ENCODE measurements at regions not wholly inside any gene's neighbourhood (a gene's known extent, or its start where the extent isn't known, plus 50 kb on each side); places are given as distances from the start of the nearest gene placed in this dataset.

DNA sequence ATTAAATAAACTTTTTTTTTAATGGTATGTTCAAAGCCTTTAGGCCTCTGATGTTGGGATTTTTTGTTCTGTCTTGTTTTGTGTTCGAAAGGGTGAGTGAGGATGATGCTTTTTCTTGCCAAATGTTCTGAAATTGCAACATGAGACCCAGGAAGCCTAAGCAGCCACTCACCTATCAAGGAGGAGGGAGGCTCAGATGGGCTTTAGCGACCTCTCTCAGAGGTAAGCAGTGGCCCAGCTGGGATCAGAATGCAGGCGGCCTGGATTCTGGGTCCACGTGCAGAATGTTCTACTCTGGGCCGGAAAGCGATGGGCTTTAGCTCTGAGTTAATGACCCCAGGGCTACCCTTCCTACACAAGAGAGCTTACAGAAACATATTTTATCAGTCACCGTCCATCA lies 386.6 kb downstream of the SOX9 start:
- H3K36me3 Mint-ChIP-seq, result no peaks in the 10 kb centered on the region
- DNase-seq, result no peak
- no peak overlapping the region for H3K27ac Mint-ChIP-seq
- no peaks in the 10 kb centered on the region for H3K4me1 Mint-ChIP-seq
- no peak overlapping the region for H3K4me3 Mint-ChIP-seq
- no peaks in the 10 kb centered on the region for H3K9me3 Mint-ChIP-seq
- peaks cover 11% of the 10 kb centered on the region for H3K27me3 Mint-ChIP-seq

DNA sequence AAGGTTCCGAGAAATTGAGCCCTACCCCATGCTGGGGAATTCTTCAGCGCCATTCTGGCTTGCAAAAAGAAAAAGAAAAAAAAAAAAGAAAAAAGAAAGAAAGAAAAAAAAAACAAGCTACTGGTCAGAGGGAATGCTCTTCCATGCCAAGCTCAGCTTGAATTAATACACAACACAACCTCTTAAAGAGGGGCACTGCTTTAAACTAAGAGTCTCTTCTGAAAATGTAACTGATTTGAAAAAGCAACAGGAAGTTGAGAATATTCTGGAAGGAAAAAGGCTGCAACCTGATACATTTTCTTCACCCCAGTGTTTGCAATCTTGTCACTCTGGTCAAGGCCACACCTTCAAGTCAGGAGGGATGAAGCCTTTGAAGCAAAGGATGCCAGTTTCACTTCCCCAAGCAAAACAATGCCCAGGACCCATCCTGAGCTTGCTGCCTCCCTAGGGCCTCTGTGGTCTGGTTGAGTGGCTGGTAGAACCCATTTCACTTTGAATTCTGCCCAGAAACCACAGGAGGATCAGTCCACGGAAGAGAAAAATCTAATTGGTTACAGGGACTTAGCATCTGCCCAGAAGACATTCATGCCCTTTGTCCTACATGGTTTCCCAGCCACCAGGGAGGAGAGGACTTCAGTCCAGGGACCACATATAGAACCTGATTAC lies 389.7 kb downstream of the SOX9 start:
- Mint-ChIP-seq H3K27me3 (peaks cover 10% of the 10 kb centered on the region), H3K4me3 (no peak overlapping the region), H3K9me3 (no peaks in the 10 kb centered on the region), H3K36me3 (no peaks in the 10 kb centered on the region), H3K4me1 (no peaks in the 10 kb centered on the region), H3K27ac (no peak overlapping the region)
- DNase-seq, result no peak

DNA sequence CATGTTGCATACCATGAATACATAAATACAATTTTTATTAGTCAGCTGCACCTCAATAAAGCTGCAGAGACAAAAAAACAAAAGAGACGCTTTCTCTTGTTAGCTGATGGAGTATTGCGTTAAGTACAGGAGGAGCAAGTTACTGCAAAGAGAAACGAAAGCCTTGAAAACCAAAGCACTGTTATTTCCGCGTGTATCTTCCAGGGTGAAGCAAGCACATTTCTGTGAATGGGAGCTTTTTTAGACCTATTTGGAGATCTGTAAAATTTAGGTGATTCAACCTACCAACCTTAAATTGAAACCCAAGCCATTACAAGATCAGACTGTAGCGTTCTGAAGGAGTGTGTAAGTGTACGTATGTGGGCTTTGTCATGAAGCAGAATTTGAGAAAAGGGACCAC lies 390.4 kb downstream of the SOX9 start:
- Mint-ChIP-seq H3K4me3 (no peak overlapping the region), H3K4me1 (no peaks in the 10 kb centered on the region), H3K9me3 (no peaks in the 10 kb centered on the region), H3K27me3 (peaks cover 9% of the 10 kb centered on the region), H3K36me3 (no peaks in the 10 kb centered on the region), H3K27ac (no peak overlapping the region)
- DNase-seq, result no peak

DNA sequence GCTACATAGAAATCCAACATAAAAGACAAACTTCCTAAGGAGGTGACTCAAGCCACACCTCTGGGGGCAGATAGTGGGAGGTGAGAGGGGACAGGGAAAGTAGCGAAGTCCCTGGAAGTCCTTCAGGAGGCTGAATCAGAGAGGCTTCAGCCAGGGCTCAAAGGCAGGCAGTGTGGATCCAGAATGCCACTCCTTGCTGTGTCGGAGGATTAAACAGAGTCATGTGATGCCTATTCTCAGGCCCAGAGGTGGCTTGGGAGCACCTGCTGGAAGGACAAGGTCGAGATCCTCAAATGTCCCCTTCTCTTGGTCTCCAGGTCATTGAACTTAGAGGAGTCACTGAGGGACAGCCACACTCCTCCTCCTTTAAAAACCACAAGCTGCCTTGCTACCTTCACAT lies 391.1 kb downstream of the SOX9 start:
- DNase-seq, result no peak
- Mint-ChIP-seq H3K9me3 (no peaks in the 10 kb centered on the region), H3K4me1 (no peaks in the 10 kb centered on the region), H3K4me3 (no peak overlapping the region), H3K27me3 (peaks cover 12% of the 10 kb centered on the region), H3K36me3 (no peaks in the 10 kb centered on the region), H3K27ac (no peak overlapping the region)

DNA sequence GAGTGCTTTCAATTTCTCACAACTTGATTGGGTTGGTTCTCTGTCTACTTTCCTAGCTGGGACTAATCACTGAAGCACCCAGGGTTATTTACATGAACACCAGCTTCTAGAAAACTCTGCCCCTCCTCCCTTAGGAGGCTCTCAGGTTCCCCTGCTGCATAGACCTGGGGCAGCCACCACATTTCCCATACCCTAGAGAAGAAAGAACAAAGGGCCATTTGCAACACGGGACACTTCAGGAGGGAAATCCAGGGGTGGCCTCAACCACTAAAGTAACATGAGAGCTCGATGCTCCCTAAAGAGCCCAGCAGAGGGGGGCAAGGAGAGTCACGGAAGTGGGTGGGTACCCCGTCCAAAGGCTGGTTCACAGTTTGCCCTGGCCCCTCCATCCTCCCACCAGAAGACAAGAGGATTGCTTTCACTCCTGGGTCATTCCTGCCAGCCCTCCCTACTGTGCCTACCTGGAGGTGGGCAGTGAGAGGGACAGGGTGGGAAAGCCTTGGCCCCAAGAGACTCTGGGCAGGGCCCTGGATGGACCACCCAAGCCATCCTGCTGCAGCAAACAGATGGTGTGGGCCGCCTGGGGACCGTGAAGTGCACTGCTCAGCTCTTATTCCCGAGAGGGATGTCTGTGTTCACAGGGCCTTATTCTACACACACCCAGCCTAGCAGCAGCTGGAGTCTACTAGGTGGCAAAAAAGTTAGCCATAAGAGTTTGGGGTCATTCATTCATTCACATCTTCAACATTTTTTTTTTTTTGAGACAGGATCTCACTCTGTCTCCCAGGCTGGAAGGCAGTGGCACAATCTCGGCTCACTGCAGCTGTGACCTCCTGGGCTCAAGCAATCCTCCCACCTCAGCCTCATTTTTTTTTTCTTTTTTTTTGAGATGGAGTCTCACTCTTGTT lies 392.1 kb downstream of the SOX9 start:
- no peaks in the 10 kb centered on the region for H3K4me1 Mint-ChIP-seq

DNA sequence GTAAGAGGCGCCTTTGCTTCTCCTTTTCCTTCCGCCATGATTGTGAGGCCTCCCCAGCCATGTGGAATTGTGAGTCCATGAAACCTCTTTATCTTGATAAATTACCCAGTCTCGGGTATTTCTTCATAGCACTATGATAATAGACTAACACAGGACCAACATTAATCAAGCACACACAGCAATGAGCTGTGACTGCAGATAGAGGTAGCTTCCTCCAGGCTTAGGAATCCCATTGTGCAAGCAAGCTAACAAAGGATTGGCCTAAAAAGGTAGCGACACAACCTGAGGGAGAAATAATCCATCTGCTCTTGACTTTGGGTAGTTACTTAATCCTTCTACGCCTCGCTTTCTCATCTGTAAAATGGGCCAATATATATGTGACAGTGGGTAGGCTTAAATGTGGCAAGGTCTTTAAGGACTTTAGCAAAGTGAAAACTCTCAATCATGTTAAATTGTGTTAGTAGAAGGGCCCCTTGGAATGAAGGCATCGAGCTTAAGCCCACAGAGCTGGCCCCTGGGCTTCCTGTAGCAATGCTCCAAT lies 393.6 kb downstream of the SOX9 start:
- no peaks in the 10 kb centered on the region for H3K4me1 Mint-ChIP-seq
- no peaks in the 10 kb centered on the region for H3K36me3 Mint-ChIP-seq
- no peak overlapping the region for H3K27ac Mint-ChIP-seq
- no peak for DNase-seq
- H3K27me3 Mint-ChIP-seq, result peaks cover 26% of the 10 kb centered on the region
- H3K4me3 Mint-ChIP-seq, result no peak overlapping the region
- no peaks in the 10 kb centered on the region for H3K9me3 Mint-ChIP-seq

More for the DNA sequence above, 392.1 kb downstream of the SOX9 start:
- peaks cover 19% of the 10 kb centered on the region for H3K27me3 Mint-ChIP-seq
- no peak overlapping the region for H3K27ac Mint-ChIP-seq
- H3K36me3 Mint-ChIP-seq, result no peaks in the 10 kb centered on the region
- H3K9me3 Mint-ChIP-seq, result no peaks in the 10 kb centered on the region
- no peak overlapping the region for H3K4me3 Mint-ChIP-seq
- no peak for DNase-seq

DNA sequence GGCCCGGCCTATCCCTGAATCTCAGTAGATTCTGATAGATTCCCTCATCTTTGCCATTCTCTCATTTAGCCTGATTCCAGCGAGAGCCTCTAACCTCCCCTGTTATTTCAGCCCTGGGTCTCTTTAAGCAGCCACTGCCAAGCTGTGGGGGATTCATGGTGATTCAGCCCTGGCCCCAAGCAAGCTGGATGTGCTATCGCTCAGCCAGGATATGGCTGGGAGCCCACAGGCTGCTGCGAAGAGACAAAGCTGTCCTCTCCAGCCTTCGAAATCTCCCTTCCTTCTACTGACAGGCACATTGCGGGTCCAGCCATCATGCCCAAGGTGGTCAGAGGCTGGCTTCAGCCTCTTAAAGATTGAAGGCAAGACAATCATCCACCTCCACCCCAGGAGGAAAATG lies 394.1 kb downstream of the SOX9 start:
- Mint-ChIP-seq H3K4me1 (no peaks in the 10 kb centered on the region), H3K9me3 (no peaks in the 10 kb centered on the region), H3K36me3 (no peaks in the 10 kb centered on the region), H3K27ac (no peak overlapping the region), H3K4me3 (no peak overlapping the region), H3K27me3 (peaks cover 28% of the 10 kb centered on the region)
- no peak for DNase-seq

DNA sequence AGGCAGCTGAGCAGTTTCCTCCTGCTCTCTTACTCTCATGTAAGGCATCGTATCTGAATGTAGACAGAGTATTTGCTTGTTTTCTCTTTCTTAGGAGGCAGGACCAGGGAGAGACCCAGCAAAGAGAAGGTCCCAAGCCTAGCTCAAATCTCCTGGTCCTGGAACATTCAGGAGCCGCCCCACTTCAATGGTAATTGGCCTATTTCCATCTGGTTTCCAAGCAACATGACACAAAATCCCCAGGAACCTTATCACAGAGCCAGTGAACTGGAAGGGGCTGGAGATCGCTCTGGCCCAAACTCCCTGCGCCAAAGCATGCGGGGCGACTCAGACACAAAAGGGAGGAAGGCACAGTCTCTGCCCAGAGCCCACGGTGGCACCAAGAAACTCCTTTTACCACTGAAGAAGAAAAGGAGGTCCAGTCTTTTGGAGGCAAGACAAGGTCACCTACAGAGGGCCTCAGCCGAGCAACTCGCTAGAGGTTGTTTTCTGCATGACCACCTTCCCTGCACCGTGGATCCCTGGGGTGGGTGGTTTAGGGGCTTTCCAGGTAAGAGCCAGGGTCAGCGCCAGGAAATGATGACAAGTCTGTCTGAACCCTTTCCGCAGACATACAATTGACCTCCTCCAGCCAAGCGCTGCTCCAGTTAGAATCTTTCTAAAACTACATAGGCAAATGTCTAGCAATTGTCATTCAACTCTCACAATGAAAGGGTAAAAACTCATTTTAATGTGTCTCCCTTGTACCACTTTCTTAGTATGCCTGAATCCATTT lies 394.7 kb downstream of the SOX9 start:
- H3K36me3 Mint-ChIP-seq, result no peaks in the 10 kb centered on the region
- no peaks in the 10 kb centered on the region for H3K4me1 Mint-ChIP-seq
- H3K27me3 Mint-ChIP-seq, result peaks cover 28% of the 10 kb centered on the region
- H3K9me3 Mint-ChIP-seq, result no peaks in the 10 kb centered on the region
- H3K27ac Mint-ChIP-seq, result no peak overlapping the region
- no peak overlapping the region for H3K4me3 Mint-ChIP-seq
- no peak for DNase-seq

DNA sequence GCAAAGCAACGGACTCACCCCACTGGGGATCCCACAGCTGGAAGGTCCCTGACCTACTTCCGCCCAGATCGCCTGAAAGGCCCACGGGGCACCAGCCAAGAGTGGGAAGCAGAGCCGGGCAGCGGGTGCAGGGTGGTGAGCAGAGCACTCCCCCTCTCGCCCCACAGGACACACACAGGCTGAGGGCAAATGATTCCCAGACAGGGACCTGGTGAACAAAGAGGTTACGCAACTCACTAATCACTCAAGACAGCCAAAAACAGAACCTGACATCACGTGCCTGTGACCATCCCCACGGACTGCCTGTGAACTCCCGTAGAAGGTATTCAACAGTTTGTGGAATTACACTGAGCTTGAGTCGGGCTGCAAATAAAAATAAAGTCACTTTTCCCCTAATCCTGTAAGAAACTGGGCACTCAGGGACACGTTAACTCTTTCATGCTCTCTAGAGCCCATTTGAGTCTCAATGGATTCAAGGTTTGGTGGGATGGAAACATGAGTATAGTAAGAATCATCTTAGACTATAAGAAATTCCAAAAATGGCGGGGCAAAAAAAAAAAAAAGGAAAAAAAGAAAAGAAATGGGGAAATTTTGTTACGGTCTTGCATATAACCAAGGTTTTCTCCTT lies 396.1 kb downstream of the SOX9 start:
- no peak overlapping the region for H3K27ac Mint-ChIP-seq
- H3K9me3 Mint-ChIP-seq, result no peaks in the 10 kb centered on the region
- no peak overlapping the region for H3K4me3 Mint-ChIP-seq
- no peak for DNase-seq
- H3K27me3 Mint-ChIP-seq, result peaks cover 28% of the 10 kb centered on the region
- H3K36me3 Mint-ChIP-seq, result no peaks in the 10 kb centered on the region
- no peaks in the 10 kb centered on the region for H3K4me1 Mint-ChIP-seq

DNA sequence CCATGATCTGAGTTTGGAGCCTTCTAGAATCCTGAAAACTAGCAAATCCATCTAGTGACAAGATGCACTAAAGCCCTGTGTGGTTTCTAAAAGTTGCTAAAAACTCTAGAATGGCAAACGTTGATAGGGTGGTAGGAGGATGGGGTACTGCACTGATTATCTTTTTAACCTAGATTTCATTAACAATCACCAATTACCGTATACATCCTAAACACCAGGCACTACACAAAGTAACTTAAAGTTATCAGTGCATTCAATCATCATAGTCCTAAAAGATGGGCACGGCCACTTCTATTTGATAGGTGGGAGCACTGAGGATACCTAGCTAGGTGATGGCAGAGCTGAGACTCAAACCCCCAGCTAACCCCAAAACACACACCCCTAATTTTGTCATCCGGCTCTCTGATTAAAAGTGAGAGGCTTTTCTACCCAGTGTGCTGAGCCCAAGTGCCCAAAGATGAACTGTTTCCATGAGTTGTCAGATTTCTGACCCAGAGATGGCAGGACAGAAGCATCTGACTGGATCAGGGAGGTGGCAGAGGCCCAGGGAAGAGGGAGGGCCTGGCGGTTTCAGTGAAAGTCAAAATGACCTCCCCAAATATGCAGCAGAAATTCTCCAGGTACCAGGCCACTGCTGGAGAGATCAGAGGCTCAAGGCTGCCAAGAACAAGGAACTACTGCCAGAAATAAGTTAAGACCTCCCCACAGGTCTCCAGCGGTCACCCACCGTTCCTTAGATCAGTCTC lies 396.8 kb downstream of the SOX9 start:
- no peak for DNase-seq
- H3K4me1 Mint-ChIP-seq, result no peaks in the 10 kb centered on the region
- H3K27ac Mint-ChIP-seq, result no peak overlapping the region
- H3K9me3 Mint-ChIP-seq, result no peaks in the 10 kb centered on the region
- peaks cover 32% of the 10 kb centered on the region for H3K27me3 Mint-ChIP-seq
- no peak overlapping the region for H3K4me3 Mint-ChIP-seq
- no peaks in the 10 kb centered on the region for H3K36me3 Mint-ChIP-seq

DNA sequence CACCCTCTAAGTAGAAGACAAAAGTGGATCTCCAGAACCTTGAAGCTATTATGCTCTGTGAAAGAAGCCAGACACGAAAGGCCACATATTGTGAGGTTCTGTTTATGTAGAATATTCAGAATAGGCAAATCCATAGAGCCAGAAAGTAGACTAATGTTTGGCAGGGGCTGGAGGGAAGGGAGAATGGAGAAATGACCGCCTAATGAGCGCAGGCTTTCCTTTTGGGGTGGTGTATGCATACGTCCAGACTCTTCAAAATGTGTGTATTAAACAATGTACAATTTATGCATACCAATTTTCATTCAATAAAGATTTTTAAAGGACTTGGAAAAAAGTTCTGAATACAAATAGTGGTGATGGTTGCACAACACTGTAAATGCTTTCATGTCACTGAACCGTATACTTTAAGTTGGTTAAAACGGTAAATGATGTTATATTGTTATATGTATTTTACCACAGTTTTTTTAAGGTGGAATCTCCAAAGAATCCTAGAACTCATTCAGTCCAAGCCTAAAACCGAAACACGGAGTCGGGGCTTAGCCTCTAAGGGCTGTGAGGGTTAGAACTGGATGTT lies 397.4 kb downstream of the SOX9 start:
- H3K4me3 Mint-ChIP-seq, result no peak overlapping the region
- H3K4me1 Mint-ChIP-seq, result no peaks in the 10 kb centered on the region
- no peaks in the 10 kb centered on the region for H3K36me3 Mint-ChIP-seq
- peaks cover 32% of the 10 kb centered on the region for H3K27me3 Mint-ChIP-seq
- no peak overlapping the region for H3K27ac Mint-ChIP-seq
- DNase-seq, result no peak
- no peaks in the 10 kb centered on the region for H3K9me3 Mint-ChIP-seq

DNA sequence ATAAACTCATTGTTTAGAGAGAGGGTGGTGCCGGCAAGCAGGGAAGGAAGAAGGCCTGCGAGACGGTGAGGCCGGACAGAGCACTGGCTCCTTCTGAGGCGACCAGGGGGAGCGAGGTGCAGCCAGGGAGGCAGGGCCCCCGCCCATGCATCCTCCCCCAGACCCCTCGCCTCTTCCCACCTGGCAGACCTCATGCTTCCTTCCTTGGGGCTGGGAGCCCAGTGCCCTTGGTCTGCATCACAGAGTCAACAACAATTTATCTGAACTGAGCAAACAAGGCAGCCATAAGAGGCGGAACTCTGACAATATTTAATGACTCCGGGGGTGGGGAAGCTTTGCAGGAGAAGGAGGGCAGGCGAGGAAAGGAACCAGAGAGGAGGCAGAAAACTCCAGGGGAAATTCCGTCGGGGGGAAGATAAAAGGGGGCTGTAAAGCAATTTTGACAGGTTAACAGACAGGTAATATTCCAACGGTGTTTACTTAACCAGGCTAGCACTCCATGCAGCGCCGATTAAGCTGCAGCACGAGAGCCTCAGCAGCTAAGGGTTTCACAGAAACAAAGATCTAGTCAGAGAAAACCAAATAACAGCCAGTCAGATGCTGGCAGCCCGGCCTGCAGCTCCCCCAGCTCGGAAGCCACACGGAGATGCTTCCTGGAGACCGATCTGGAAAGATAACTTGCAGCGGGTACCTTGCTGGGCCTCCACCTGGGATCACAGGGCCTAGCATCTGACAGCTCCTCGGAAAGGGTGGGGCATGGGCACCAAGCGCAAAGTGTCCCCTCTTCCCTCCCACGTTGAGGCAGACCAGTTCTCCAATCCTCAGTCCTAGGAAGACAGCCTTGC lies 398.2 kb downstream of the SOX9 start:
- Mint-ChIP-seq H3K27me3 (peaks cover 31% of the 10 kb centered on the region), H3K9me3 (no peaks in the 10 kb centered on the region), H3K27ac (no peak overlapping the region), H3K4me3 (no peak overlapping the region), H3K36me3 (no peaks in the 10 kb centered on the region), H3K4me1 (no peaks in the 10 kb centered on the region)
- DNase-seq, result no peak

DNA sequence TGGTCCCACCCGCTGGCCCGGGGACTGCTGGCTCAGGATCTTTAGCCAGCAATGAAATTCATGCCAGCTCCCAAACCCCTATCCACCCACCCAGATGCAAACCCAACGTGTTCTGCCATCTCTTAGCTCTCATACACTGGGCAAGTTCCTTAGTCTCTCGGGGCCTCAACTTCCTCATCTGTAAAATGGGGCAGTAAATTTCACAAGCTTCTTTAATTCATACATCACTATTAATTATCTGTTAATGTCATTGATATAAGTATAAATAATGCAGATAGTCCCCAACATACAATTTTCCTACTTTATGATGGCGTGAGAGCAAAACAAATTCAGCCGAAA lies 398.7 kb downstream of the SOX9 start:
- Mint-ChIP-seq H3K9me3 (no peaks in the 10 kb centered on the region), H3K4me3 (no peak overlapping the region), H3K27ac (no peak overlapping the region), H3K27me3 (peaks cover 28% of the 10 kb centered on the region), H3K36me3 (no peaks in the 10 kb centered on the region), H3K4me1 (no peaks in the 10 kb centered on the region)
- DNase-seq, result no peak

Measured in activated naive CD8-positive, alpha-beta T cell treated with anti-CD3 and anti-CD28 coated beads for 36 hours (primary cell).